Lower lobe of right lung (tissue), 2 donors: ENCODE measurements at regions not wholly inside any gene's neighbourhood (a gene's known extent, or its start where the extent isn't known, plus 50 kb on each side); places are given as distances from the start of the nearest gene placed in this dataset.
"Not testable (repeated sequence)": the region's sequence is repeated elsewhere in the genome, so short reads cannot be mapped to it uniquely, and the experiment has no call there.

ENCODE experiments used
- ATAC-seq, 2 donors: fragments of 200-7000 bp; cut with Tn5 transposase; one replicate each; pipeline ENCODE4 v1.9.1; 2020 to 2022; ENCODE audit warnings: mild to moderate bottlenecking in 2 of 2, moderate library complexity in 2 of 2
- DNase-seq: peaks from one replicate; pipeline ENCODE4 v3.0.0-alpha.2; 2020
- H3K27ac ChIP-seq: fragments of 200-600 bp; one replicate; pipeline ENCODE4 v1.8.0; 2022
- H3K27me3 ChIP-seq: fragments of 200-600 bp; one replicate; pipeline ENCODE4 v1.8.0; 2022; ENCODE audit warnings: low read depth
- H3K36me3 ChIP-seq: fragments of 200-600 bp; one replicate; pipeline ENCODE4 v1.8.0; 2022; ENCODE audit warnings: mild to moderate bottlenecking
- H3K4me1 ChIP-seq: fragments of 200-600 bp; one replicate; pipeline ENCODE4 v1.8.0; 2022
- H3K4me3 ChIP-seq: fragments of 200-600 bp; one replicate; pipeline ENCODE4 v1.8.0; 2022; ENCODE audit warnings: mild to moderate bottlenecking
- H3K9me3 ChIP-seq: fragments of 200-600 bp; one replicate; pipeline ENCODE4 v1.8.0; 2022
- CTCF ChIP-seq: fragments of 200-600 bp; IDR thresholded peaks from one replicate; pipeline ENCODE4 v1.8.0; 2022; ENCODE audit warnings: antibody characterized with exemption, mild to moderate bottlenecking
- intact Hi-C: fragments of 100-400 bp; cut with DNase I; formaldehyde crosslinking; loops from one replicate; pipeline ENCODE4 v1.11.0; 2022
- donor health status: DM: no; HTN: yes; CAD: no; lungs with severe emphysema.

- intact Hi-C loops, result no loop called here
- no peak for ATAC-seq
- H3K9me3 ChIP-seq, result no peaks in the 10 kb centered on the region
- DNase-seq, result no peak
- TF ChIP-seq CTCF, result peak; percentile 21
- H3K4me1 ChIP-seq, result no peaks in the 10 kb centered on the region
- H3K27ac ChIP-seq, result no peak overlapping the region
- H3K36me3 ChIP-seq, result no peaks in the 10 kb centered on the region
- H3K27me3 ChIP-seq, result no peaks in the 10 kb centered on the region
- H3K4me3 ChIP-seq, result no peak overlapping the region
Measured at GRCh38 chr5:101045689-101046088, 142.6 kb upstream of the ST8SIA4 start.

GRCh38 chr5:101040002-101040401 is 136.9 kb upstream of the ST8SIA4 start:
- H3K4me3 ChIP-seq, DNase-seq, H3K27ac ChIP-seq, intact Hi-C loops, H3K4me1 ChIP-seq, H3K27me3 ChIP-seq, H3K36me3 ChIP-seq, H3K9me3 ChIP-seq, ATAC-seq: not testable (repeated sequence)

- no peak overlapping the region for H3K27ac ChIP-seq
- no peaks in the 10 kb centered on the region for H3K36me3 ChIP-seq
- TF ChIP-seq CTCF, result no peak
Measured at GRCh38 chr5:101036778-101037177, 133.7 kb upstream of the ST8SIA4 start.

GRCh38 chr5:101035425-101035824 is 132.3 kb upstream of the ST8SIA4 start:
- Histone ChIP-seq H3K27me3 (no peaks in the 10 kb centered on the region), H3K4me3 (no peak overlapping the region), H3K9me3 (no peaks in the 10 kb centered on the region), H3K27ac (no peak overlapping the region), H3K4me1 (no peaks in the 10 kb centered on the region), H3K36me3 (no peaks in the 10 kb centered on the region)
- ATAC-seq (no peak), DNase-seq (no peak)
- no peak for TF ChIP-seq CTCF
- intact Hi-C loops, result no loop called here

More at GRCh38 chr5:101036778-101037177, 133.7 kb upstream of the ST8SIA4 start:
- no peak for ATAC-seq
- intact Hi-C loops, result no loop called here
- Histone ChIP-seq H3K4me1 (no peaks in the 10 kb centered on the region), H3K27me3 (no peaks in the 10 kb centered on the region), H3K9me3 (no peaks in the 10 kb centered on the region), H3K4me3 (no peak overlapping the region)
- no peak for DNase-seq

- ATAC-seq (no peak), DNase-seq (no peak)
- Histone ChIP-seq H3K4me3 (no peak overlapping the region), H3K4me1 (no peaks in the 10 kb centered on the region), H3K9me3 (no peaks in the 10 kb centered on the region), H3K27me3 (no peaks in the 10 kb centered on the region), H3K27ac (no peak overlapping the region), H3K36me3 (no peaks in the 10 kb centered on the region)
- no peak for TF ChIP-seq CTCF
- intact Hi-C loops, result no loop called here
Measured at GRCh38 chr5:101024299-101024698, 121.2 kb upstream of the ST8SIA4 start.

- DNase-seq (no peak), ATAC-seq (no peak)
- Histone ChIP-seq H3K4me3 (no peak overlapping the region), H3K27ac (no peak overlapping the region), H3K27me3 (no peaks in the 10 kb centered on the region), H3K9me3 (no peaks in the 10 kb centered on the region), H3K4me1 (no peaks in the 10 kb centered on the region), H3K36me3 (no peaks in the 10 kb centered on the region)
- intact Hi-C loops, result no loop called here
- TF ChIP-seq CTCF, result no peak
Measured at GRCh38 chr5:101018299-101018698, 115.2 kb upstream of the ST8SIA4 start.
